ENCODE measurements at regions not wholly inside any gene's neighbourhood (a gene's known extent, or its start where the extent isn't known, plus 50 kb on each side); places are given as distances from the start of the nearest gene placed in this dataset.

DNA sequence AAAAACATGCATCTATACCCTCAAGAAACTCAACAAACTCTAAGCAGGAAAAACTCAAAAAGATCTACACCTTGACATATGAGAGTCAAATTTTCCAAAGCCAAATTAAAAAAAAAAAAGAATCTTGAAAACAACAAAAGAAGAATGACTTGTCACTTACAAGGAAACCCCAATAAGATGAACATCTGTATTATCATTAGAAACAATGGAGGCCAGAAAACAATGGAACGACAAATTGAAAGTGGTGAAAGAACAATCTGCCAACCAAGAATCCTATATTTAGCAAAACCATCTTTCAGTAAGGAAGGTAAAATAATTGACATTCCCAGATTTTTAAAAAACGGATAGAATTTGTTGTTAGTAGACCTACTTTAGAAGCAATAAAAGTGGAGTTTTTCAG is 516.8 kb downstream of the ACTR3B start:
- Histone ChIP-seq H3K27me3 (no peaks in the 10 kb centered on the region), H3K4me1 (no peaks in the 10 kb centered on the region), H3K36me3 (no peaks in the 10 kb centered on the region), H3K9me3 (no peaks in the 10 kb centered on the region), H3K4me3 (replicated peaks in 1 of 3) (no peak overlapping the region), H3K27ac (no peak overlapping the region)
- TF ChIP-seq, protein P1, sequence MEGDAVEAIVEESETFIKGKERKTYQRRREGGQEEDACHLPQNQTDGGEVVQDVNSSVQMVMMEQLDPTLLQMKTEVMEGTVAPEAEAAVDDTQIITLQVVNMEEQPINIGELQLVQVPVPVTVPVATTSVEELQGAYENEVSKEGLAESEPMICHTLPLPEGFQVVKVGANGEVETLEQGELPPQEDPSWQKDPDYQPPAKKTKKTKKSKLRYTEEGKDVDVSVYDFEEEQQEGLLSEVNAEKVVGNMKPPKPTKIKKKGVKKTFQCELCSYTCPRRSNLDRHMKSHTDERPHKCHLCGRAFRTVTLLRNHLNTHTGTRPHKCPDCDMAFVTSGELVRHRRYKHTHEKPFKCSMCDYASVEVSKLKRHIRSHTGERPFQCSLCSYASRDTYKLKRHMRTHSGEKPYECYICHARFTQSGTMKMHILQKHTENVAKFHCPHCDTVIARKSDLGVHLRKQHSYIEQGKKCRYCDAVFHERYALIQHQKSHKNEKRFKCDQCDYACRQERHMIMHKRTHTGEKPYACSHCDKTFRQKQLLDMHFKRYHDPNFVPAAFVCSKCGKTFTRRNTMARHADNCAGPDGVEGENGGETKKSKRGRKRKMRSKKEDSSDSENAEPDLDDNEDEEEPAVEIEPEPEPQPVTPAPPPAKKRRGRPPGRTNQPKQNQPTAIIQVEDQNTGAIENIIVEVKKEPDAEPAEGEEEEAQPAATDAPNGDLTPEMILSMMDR (IDR thresholded peaks at IDR 0.05): no peak
- no peak for TF ChIP-seq POLR2A (IDR thresholded peaks at IDR 0.05)
- 89 to 95% methylated on average over 2 of the region's 2 CpGs for WGBS, 2 donors
- intact Hi-C loops (cut with DNase I): no loop called here
- DNase-seq: no peak

DNA sequence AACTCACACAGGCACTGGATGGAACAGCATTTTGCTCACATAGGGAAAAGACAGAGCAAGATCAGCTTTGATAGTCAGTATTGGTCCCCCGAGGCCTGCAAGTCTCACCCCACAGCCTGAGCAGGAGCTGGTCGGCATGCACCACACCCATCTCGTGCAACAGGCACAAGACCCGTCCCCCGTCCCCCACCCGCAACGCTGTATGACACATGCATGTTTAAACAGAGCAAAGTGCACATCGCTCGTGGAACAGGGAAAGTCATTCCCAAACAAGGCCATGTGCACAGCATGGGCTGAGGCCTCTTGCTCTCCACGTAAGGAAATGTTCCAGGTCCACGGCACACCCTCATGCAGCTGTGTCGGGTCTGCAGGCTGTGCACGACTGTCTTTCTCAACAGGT is 527.2 kb downstream of the ACTR3B start:
- Histone ChIP-seq H3K4me1 (no peaks in the 10 kb centered on the region), H3K9me3 (no peaks in the 10 kb centered on the region), H3K4me3 (replicated peaks in 1 of 3) (no peak overlapping the region), H3K27me3 (no peaks in the 10 kb centered on the region), H3K36me3 (no peaks in the 10 kb centered on the region), H3K27ac (no peak overlapping the region)
- no peak for DNase-seq
- intact Hi-C loops (cut with DNase I): no loop called here
- 87 to 89% methylated on average over 13 of the region's 13 CpGs for WGBS, 2 donors
- TF ChIP-seq, protein P1 (IDR thresholded peaks at IDR 0.05): no peak
- no peak for TF ChIP-seq POLR2A (IDR thresholded peaks at IDR 0.05)

DNA sequence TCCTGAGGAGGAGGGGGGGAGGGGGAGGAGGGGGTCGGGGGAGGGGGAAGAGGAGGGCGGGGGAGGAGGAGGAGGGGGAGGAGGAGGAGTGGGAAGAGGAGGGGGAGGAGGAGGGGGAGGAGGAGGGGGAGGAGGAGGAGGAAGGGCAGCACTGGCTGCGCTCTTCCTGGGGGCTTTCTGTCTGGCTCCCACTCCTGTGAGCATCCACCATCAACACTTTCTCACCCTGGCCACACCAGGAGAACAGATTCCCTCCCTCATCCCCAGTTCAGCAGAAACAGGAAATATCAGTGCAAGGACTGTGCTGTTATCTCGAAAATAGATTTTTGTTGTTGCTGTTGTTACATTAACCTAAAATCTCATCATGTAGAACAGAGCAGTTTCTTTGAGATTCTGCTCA is 530.5 kb downstream of the ACTR3B start:
- no peaks in the 10 kb centered on the region for H3K9me3 ChIP-seq
- TF ChIP-seq, protein P1 (IDR thresholded peaks at IDR 0.05): no peak
- TF ChIP-seq POLR2A (IDR thresholded peaks at IDR 0.05): no peak
- intact Hi-C loops (cut with DNase I): no loop called here
- WGBS, 2 donors: 55 to 78% methylated on average over 4 of the region's 4 CpGs
- no peaks in the 10 kb centered on the region for H3K27me3 ChIP-seq
- DNase-seq: no peak
- H3K27ac ChIP-seq: no peak overlapping the region
- H3K36me3 ChIP-seq: no peaks in the 10 kb centered on the region
- no peaks in the 10 kb centered on the region for H3K4me1 ChIP-seq
- no peak overlapping the region for H3K4me3 ChIP-seq (replicated peaks in 1 of 3)

DNA sequence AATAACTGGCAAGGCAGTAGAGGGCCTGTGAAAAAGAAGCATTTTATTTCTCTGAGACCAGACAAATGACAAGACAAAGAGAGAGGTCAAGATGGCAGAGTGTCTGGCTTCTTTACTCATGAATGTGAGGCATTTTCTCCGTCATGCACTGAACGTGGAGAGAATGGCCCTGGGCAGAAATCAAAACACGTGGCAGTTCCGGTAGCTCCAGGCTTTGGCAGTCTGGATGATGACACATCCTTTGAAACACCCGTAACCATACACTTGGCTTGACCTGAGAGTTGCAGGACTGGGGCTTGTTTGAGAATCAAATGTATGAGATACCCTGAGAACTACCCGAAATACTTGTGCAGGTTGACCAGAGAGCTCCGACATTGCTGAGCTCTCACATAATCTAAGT is 537.6 kb downstream of the ACTR3B start:
- no peak for DNase-seq
- H3K27ac ChIP-seq: no peak overlapping the region
- H3K36me3 ChIP-seq: no peaks in the 10 kb centered on the region
- H3K27me3 ChIP-seq: no peaks in the 10 kb centered on the region
- no peaks in the 10 kb centered on the region for H3K9me3 ChIP-seq
- no peak overlapping the region for H3K4me3 ChIP-seq (replicated peaks in 1 of 3)
- 68 to 72% methylated on average over 7 of the region's 7 CpGs for WGBS, 2 donors
- H3K4me1 ChIP-seq: no peaks in the 10 kb centered on the region
- intact Hi-C loops (cut with DNase I): no loop called here
- TF ChIP-seq, protein P1 (IDR thresholded peaks at IDR 0.05): no peak
- no peak for TF ChIP-seq POLR2A (IDR thresholded peaks at IDR 0.05)

DNA sequence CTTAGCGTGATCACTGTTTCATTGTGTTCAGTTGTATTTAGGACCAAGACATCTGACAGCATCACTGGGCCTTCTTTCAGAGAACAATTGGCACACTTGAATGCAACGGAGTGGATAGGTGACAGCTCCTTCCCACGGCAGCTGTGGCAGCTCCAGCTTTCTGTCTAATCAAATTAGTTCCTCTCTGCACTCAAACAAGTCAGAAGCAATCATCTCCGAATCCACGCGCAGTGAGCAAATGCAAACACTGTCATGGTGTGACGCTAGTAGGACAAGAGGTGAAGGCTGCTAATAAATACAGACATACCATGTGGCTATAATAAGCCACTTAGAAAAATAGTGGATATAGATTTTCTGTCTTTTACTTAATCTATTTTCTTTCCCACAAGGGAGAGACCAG is 542.4 kb downstream of the ACTR3B start:
- TF ChIP-seq POLR2A (IDR thresholded peaks at IDR 0.05): no peak
- TF ChIP-seq, protein P1 (IDR thresholded peaks at IDR 0.05): no peak
- WGBS, 2 donors: 58 to 59% methylated on average over 7 of the region's 7 CpGs
- no peak for DNase-seq
- intact Hi-C loops (cut with DNase I): no loop called here
- H3K4me1 ChIP-seq: no peaks in the 10 kb centered on the region
- H3K36me3 ChIP-seq: no peaks in the 10 kb centered on the region
- no peaks in the 10 kb centered on the region for H3K27me3 ChIP-seq
- no peaks in the 10 kb centered on the region for H3K9me3 ChIP-seq
- H3K4me3 ChIP-seq (replicated peaks in 1 of 3): no peak overlapping the region
- H3K27ac ChIP-seq: no peak overlapping the region

Data from thyroid gland (tissue), 4 donors.